HL-60 (cell line): ENCODE measurements at regions not wholly inside any gene's neighbourhood (a gene's known extent, or its start where the extent isn't known, plus 50 kb on each side); places are given as distances from the start of the nearest gene placed in this dataset.

Experiments used
- POLR2AphosphoS5 ChIP-seq: IDR thresholded peaks from 2 replicates; pipeline ENCODE4 v1.6.1; 2012; ENCODE audit warnings: low read depth
- TF ChIP-seq, protein P1 (sequence below): IDR thresholded peaks from one replicate; pipeline ENCODE4 v1.5.1; 2011; ENCODE audit warnings: low read length, control low read depth, inconsistent platforms; ENCODE audit not compliant: insufficient read depth
- TF ChIP-seq, protein P2 (sequence below): IDR thresholded peaks from 2 replicates; pipeline ENCODE4 v1.6.1; 2012; ENCODE audit warnings: low read depth; ENCODE audit not compliant: insufficient replicate concordance

DNA sequence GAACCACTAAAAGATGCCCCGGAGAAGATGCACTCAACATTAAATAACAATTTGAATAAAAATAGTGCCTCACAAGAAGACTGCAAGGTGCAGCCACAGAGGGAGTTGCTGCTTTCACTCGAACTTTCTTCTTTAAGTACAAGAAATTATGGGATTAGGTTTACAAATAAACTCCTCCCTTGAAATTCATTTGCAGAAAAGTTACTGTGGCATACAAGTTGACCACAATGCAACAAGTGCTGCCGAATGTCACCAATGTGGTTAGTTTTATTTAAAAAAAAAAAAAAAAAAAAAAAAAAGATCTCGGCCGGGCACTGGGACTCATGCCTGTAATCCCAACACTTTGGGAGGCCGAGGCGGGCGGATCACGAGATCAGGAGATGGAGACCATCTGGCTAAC, 76.8 kb upstream of the RAB4A start:
- TF ChIP-seq, protein P1, sequence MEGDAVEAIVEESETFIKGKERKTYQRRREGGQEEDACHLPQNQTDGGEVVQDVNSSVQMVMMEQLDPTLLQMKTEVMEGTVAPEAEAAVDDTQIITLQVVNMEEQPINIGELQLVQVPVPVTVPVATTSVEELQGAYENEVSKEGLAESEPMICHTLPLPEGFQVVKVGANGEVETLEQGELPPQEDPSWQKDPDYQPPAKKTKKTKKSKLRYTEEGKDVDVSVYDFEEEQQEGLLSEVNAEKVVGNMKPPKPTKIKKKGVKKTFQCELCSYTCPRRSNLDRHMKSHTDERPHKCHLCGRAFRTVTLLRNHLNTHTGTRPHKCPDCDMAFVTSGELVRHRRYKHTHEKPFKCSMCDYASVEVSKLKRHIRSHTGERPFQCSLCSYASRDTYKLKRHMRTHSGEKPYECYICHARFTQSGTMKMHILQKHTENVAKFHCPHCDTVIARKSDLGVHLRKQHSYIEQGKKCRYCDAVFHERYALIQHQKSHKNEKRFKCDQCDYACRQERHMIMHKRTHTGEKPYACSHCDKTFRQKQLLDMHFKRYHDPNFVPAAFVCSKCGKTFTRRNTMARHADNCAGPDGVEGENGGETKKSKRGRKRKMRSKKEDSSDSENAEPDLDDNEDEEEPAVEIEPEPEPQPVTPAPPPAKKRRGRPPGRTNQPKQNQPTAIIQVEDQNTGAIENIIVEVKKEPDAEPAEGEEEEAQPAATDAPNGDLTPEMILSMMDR = no peak
- TF ChIP-seq, protein P2, sequence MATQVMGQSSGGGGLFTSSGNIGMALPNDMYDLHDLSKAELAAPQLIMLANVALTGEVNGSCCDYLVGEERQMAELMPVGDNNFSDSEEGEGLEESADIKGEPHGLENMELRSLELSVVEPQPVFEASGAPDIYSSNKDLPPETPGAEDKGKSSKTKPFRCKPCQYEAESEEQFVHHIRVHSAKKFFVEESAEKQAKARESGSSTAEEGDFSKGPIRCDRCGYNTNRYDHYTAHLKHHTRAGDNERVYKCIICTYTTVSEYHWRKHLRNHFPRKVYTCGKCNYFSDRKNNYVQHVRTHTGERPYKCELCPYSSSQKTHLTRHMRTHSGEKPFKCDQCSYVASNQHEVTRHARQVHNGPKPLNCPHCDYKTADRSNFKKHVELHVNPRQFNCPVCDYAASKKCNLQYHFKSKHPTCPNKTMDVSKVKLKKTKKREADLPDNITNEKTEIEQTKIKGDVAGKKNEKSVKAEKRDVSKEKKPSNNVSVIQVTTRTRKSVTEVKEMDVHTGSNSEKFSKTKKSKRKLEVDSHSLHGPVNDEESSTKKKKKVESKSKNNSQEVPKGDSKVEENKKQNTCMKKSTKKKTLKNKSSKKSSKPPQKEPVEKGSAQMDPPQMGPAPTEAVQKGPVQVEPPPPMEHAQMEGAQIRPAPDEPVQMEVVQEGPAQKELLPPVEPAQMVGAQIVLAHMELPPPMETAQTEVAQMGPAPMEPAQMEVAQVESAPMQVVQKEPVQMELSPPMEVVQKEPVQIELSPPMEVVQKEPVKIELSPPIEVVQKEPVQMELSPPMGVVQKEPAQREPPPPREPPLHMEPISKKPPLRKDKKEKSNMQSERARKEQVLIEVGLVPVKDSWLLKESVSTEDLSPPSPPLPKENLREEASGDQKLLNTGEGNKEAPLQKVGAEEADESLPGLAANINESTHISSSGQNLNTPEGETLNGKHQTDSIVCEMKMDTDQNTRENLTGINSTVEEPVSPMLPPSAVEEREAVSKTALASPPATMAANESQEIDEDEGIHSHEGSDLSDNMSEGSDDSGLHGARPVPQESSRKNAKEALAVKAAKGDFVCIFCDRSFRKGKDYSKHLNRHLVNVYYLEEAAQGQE = no peak
- no peak for TF ChIP-seq POLR2AphosphoS5
